ENCODE measurements at regions not wholly inside any gene's neighbourhood (a gene's known extent, or its start where the extent isn't known, plus 50 kb on each side); places are given as distances from the start of the nearest gene placed in this dataset.

DNA sequence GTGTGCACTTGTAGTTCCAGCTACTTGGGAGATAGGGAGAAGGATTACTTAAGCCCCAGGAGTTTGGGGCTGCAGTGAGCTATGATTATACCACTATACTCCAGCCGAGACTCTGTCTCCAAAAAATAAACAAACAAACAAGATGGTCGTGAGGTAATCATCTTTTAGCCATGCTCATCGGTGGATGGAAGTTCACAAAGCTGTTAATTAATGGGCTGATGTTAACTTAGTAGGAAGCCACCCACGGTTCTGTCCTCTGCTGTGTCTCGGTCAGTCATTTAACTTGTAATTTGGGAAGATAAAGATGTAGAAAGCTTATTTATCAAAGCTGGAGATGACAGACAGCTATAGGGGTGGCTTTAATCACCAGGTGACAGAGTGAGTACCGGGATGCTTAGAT, 64.9 kb downstream of the ARHGEF18 start:
- TF ChIP-seq, protein P1, sequence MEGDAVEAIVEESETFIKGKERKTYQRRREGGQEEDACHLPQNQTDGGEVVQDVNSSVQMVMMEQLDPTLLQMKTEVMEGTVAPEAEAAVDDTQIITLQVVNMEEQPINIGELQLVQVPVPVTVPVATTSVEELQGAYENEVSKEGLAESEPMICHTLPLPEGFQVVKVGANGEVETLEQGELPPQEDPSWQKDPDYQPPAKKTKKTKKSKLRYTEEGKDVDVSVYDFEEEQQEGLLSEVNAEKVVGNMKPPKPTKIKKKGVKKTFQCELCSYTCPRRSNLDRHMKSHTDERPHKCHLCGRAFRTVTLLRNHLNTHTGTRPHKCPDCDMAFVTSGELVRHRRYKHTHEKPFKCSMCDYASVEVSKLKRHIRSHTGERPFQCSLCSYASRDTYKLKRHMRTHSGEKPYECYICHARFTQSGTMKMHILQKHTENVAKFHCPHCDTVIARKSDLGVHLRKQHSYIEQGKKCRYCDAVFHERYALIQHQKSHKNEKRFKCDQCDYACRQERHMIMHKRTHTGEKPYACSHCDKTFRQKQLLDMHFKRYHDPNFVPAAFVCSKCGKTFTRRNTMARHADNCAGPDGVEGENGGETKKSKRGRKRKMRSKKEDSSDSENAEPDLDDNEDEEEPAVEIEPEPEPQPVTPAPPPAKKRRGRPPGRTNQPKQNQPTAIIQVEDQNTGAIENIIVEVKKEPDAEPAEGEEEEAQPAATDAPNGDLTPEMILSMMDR (IDR thresholded peaks at IDR 0.05; ENCODE audit: low read depth, low read length), result no peak
- TF ChIP-seq EZH2phosphoT487 (IDR thresholded peaks at IDR 0.05; ENCODE audit: low read depth), result no peak
- H3K9me3 ChIP-seq (ENCODE audit: insufficient read depth, low read length), result no peaks in the 10 kb centered on the region
- H3K36me3 ChIP-seq (replicated peaks; ENCODE audit: low read depth, low read length), result peaks cover 4% of the 10 kb centered on the region
- H3K79me2 ChIP-seq (ENCODE audit: low read length), result peaks cover 7% of the 10 kb centered on the region; the same call in 1 of the 2 replicates
- no peak overlapping the region for H3K4me3 ChIP-seq (ENCODE audit: low read length)
- H4K20me1 ChIP-seq (ENCODE audit: insufficient read depth, low read length), result peaks cover 16% of the 10 kb centered on the region
- no peaks in the 10 kb centered on the region for H3K27me3 ChIP-seq (ENCODE audit: low read depth, low read length)
- no peaks in the 10 kb centered on the region for H3K4me1 ChIP-seq (ENCODE audit: low read length)
- H3K27ac ChIP-seq (ENCODE audit: low read length), result no peak overlapping the region
- no peak overlapping the region for H3K4me2 ChIP-seq (ENCODE audit: low read length)
- H2AFZ ChIP-seq (ENCODE audit: low read depth, low read length), result no peak overlapping the region
- no peak overlapping the region for H3K9ac ChIP-seq (ENCODE audit: low read length)

GRCh38 chr19:7415163-7415856, 66.6 kb downstream of the ARHGEF18 start:
- H3K36me3 ChIP-seq (replicated peaks; ENCODE audit: low read depth, low read length), result peaks cover 4% of the 10 kb centered on the region
- TF ChIP-seq, protein P1 (IDR thresholded peaks at IDR 0.05; ENCODE audit: low read depth, low read length), result no peak
- no peak for TF ChIP-seq EZH2phosphoT487 (IDR thresholded peaks at IDR 0.05; ENCODE audit: low read depth)
- peaks cover 18% of the 10 kb centered on the region for H4K20me1 ChIP-seq (ENCODE audit: insufficient read depth, low read length)
- no peaks in the 10 kb centered on the region for H3K9me3 ChIP-seq (ENCODE audit: insufficient read depth, low read length)
- H2AFZ ChIP-seq (ENCODE audit: low read depth, low read length), result no peak overlapping the region
- H3K9ac ChIP-seq (ENCODE audit: low read length), result no peak overlapping the region
- H3K79me2 ChIP-seq (ENCODE audit: low read length), result peaks cover 7% of the 10 kb centered on the region; the same call in 1 of the 2 replicates
- H3K27me3 ChIP-seq (ENCODE audit: low read depth, low read length), result no peaks in the 10 kb centered on the region
- no peak overlapping the region for H3K4me2 ChIP-seq (ENCODE audit: low read length)
- H3K4me3 ChIP-seq (ENCODE audit: low read length), result no peak overlapping the region
- no peak overlapping the region for H3K27ac ChIP-seq (ENCODE audit: low read length)
- H3K4me1 ChIP-seq (ENCODE audit: low read length), result no peaks in the 10 kb centered on the region

DNA sequence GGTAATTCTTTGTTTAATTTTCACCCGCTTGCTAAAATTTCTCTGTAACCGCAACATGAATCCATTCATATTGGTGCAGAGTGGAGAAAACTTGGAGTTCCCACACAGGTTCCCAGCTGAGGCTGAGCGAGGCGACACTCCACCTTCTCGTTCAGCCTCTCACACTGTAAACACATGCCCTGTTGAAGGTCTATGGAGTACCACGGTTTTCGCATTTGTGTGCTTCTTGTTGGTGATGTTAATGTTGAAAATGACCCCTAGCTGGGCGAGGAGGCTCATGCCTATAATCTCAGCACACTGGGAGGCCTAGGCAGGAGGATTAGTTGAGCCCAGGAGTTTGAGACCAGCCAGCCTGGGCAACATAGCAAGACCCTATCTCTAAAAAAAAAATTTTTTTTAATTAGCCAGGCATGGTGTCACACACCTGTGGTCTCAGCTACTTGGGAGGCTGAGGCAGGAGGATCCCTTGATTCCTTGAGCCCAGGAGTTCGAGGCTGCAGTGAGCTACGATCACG, 67.2 kb downstream of the ARHGEF18 start:
- no peak overlapping the region for H3K4me3 ChIP-seq (ENCODE audit: low read length)
- no peak for TF ChIP-seq EZH2phosphoT487 (IDR thresholded peaks at IDR 0.05; ENCODE audit: low read depth)
- TF ChIP-seq, protein P1 (IDR thresholded peaks at IDR 0.05; ENCODE audit: low read depth, low read length), result no peak
- no peak overlapping the region for H3K9ac ChIP-seq (ENCODE audit: low read length)
- no peak overlapping the region for H3K27ac ChIP-seq (ENCODE audit: low read length)
- peaks cover 7% of the 10 kb centered on the region; the same call in 1 of the 2 replicates for H3K79me2 ChIP-seq (ENCODE audit: low read length)
- no peaks in the 10 kb centered on the region for H3K9me3 ChIP-seq (ENCODE audit: insufficient read depth, low read length)
- H4K20me1 ChIP-seq (ENCODE audit: insufficient read depth, low read length), result peaks cover 21% of the 10 kb centered on the region
- H2AFZ ChIP-seq (ENCODE audit: low read depth, low read length), result no peak overlapping the region
- H3K27me3 ChIP-seq (ENCODE audit: low read depth, low read length), result no peaks in the 10 kb centered on the region
- H3K4me1 ChIP-seq (ENCODE audit: low read length), result no peaks in the 10 kb centered on the region
- peaks cover 4% of the 10 kb centered on the region for H3K36me3 ChIP-seq (replicated peaks; ENCODE audit: low read depth, low read length)
- H3K4me2 ChIP-seq (ENCODE audit: low read length), result no peak overlapping the region

DNA sequence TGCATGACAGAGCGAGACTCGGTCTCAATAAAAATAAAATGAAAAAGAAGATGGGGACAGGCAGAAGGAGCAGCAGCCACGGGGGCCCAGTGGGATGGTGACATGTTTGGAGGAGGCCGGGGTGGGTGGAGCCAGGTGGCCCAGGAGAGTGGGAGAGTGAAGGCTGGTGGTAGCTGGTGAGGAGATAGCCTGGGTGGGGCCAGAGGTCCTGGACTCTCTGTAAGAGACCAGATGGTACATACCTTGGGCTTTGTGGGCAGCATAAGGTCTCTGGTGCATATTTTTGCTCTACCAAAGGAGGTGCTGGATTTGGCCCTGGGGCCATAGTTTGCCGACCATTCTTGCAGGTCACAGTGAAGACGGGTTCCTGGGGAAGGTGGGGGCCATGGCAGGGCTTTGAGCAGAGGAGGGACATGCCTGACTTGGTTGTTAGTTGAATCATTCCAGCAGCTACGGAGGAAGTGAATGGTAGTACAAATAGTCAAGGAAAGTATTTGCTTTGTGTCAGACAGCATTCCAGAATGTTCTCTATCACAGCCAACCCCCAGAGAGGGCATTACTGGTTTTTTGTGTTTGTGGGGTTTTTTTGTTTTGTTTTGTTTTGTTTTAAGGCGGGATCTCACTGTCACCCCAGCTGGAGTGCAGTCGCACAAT, 69.1 kb downstream of the ARHGEF18 start:
- no peaks in the 10 kb centered on the region for H3K4me1 ChIP-seq (ENCODE audit: low read length)
- H3K9me3 ChIP-seq (ENCODE audit: insufficient read depth, low read length), result no peaks in the 10 kb centered on the region
- peaks cover 7% of the 10 kb centered on the region; the same call in 1 of the 2 replicates for H3K79me2 ChIP-seq (ENCODE audit: low read length)
- H3K4me3 ChIP-seq (ENCODE audit: low read length), result no peak overlapping the region
- H3K27ac ChIP-seq (ENCODE audit: low read length), result no peak overlapping the region
- peaks cover 21% of the 10 kb centered on the region; the same call in 1 of the 2 replicates for H4K20me1 ChIP-seq (ENCODE audit: insufficient read depth, low read length)
- no peaks in the 10 kb centered on the region for H3K36me3 ChIP-seq (replicated peaks; ENCODE audit: low read depth, low read length)
- no peak overlapping the region for H3K4me2 ChIP-seq (ENCODE audit: low read length)
- H3K9ac ChIP-seq (ENCODE audit: low read length), result no peak overlapping the region
- no peak overlapping the region for H2AFZ ChIP-seq (ENCODE audit: low read depth, low read length)
- no peaks in the 10 kb centered on the region for H3K27me3 ChIP-seq (ENCODE audit: low read depth, low read length)
- TF ChIP-seq EZH2phosphoT487 (IDR thresholded peaks at IDR 0.05; ENCODE audit: low read depth), result no peak
- TF ChIP-seq, protein P1 (IDR thresholded peaks at IDR 0.05; ENCODE audit: low read depth, low read length), result no peak

Measured in OCI-LY3 (cell line).